SK-N-MC (cell line): ENCODE measurements at regions not wholly inside any gene's neighbourhood (a gene's known extent, or its start where the extent isn't known, plus 50 kb on each side); places are given as distances from the start of the nearest gene placed in this dataset.
"Not testable (repeated sequence)": the region's sequence is repeated elsewhere in the genome, so short reads cannot be mapped to it uniquely, and the experiment has no call there.

Source experiments
- EZH2 ChIP-seq: fragments of 200-600 bp; sonication (generic); IDR thresholded peaks from one replicate; pipeline ENCODE4 v1.6.1; 2017; ENCODE audit warnings: antibody characterized with exemption
- FOXP2 ChIP-seq: optimal IDR thresholded peaks from 2 replicates; pipeline ENCODE3; 2011; ENCODE audit warnings: mild to moderate bottlenecking, moderate library complexity; ENCODE audit not compliant: insufficient read depth; ENCODE audit errors: extremely low read length, control extremely low read depth
- POLR2AphosphoS5 ChIP-seq: IDR thresholded peaks from 2 replicates; pipeline ENCODE4 v1.6.1; 2012; ENCODE audit warnings: mild to moderate bottlenecking, low read depth, low read length, borderline replicate concordance

GRCh38 chr12:37544669-37545330 lies 771.8 kb upstream of the ALG10B start:
- TF ChIP-seq POLR2AphosphoS5, EZH2, FOXP2: not testable (repeated sequence)
